ENCODE measurements at regions not wholly inside any gene's neighbourhood (a gene's known extent, or its start where the extent isn't known, plus 50 kb on each side); places are given as distances from the start of the nearest gene placed in this dataset.

DNA sequence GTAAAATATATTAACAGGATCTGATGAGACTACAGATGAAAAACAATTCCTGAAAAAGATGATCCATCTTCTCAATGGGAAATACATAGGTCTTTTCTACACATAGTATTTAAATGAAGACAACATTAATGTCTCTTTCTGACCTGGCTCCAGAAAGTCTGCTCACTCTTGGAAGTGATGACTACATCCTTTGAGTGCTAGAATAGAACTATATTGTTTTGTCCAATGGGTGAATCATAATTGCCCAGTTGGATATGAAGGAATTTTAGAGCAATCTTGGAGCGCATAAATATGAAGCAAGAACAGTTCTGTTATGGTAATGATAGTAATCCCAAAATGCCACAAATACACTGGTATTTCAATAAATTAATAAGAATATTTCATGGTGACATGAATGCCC lies 322.1 kb downstream of the DEPDC1B start:
- no peaks in the 10 kb centered on the region for H3K9me3 ChIP-seq (ENCODE audit: control insufficient read depth in 2 of 2, low read length in 2 of 2)
- no peak overlapping the region for H3K9ac ChIP-seq (ENCODE audit: low read length in 2 of 2)
- H3K4me3 ChIP-seq (ENCODE audit: low read length in 2 of 2), result no peak overlapping the region
- peaks cover 3% of the 10 kb centered on the region for H3K4me1 ChIP-seq (ENCODE audit: control insufficient read depth, insufficient read depth, low read length)
- H3K36me3 ChIP-seq (ENCODE audit: control insufficient read depth in 2 of 2, insufficient read depth in 2 of 2, low read length in 2 of 2), result no peaks in the 10 kb centered on the region
- no peaks in the 10 kb centered on the region for H3K27me3 ChIP-seq (ENCODE audit: control insufficient read depth in 1 of 2, insufficient read depth in 2 of 2, low read length in 2 of 2)
- no peak overlapping the region for H3K27ac ChIP-seq (ENCODE audit: low read length)

DNA sequence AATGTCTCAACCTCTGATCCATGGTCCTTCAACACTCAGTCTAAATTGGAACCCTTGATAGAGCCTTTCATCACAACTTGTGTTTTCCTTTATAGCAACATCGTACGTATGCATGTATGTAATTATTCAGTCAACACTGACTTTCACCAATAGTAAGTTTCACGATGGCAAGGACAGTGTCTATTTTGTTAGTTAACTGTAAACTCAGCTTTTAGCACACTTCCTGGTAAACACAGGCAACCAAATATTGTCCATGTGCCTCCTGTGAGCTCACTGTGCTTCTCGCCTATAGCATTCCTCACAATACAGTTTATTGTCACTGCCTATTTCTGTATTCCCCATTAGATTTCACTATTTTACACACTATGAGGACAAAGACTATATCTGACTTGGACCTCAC lies 323.1 kb downstream of the DEPDC1B start:
- Histone ChIP-seq H3K9ac (ENCODE audit: low read length in 2 of 2) (no peak overlapping the region), H3K4me1 (ENCODE audit: control insufficient read depth, insufficient read depth, low read length) (no peaks in the 10 kb centered on the region), H3K27ac (ENCODE audit: low read length) (no peak overlapping the region), H3K4me3 (ENCODE audit: low read length in 2 of 2) (no peak overlapping the region), H3K9me3 (ENCODE audit: control insufficient read depth in 2 of 2, low read length in 2 of 2) (no peaks in the 10 kb centered on the region), H3K36me3 (ENCODE audit: control insufficient read depth in 2 of 2, insufficient read depth in 2 of 2, low read length in 2 of 2) (no peaks in the 10 kb centered on the region), H3K27me3 (ENCODE audit: control insufficient read depth in 1 of 2, insufficient read depth in 2 of 2, low read length in 2 of 2) (no peaks in the 10 kb centered on the region)

DNA sequence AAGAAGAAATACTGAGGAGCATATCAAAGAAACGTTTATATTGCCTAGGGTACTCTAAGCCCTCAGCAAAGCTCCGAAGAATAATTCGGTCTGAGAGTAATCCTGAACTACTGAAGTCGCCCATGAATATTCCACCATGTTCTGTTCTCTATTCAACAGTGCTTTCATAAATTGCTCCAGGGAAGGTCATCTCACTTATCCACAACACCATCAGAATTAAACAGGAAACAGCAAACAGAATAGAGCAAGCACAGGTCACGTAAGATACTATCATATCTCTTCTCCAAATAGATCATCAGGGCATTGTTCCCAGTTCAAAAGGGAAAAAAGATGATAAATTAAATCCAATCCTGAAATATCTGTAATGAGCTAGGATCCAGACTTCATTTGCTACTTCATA lies 325.6 kb downstream of the DEPDC1B start:
- Histone ChIP-seq H3K9ac (ENCODE audit: low read length in 2 of 2) (no peak overlapping the region), H3K4me3 (ENCODE audit: low read length in 2 of 2) (no peak overlapping the region)

DNA sequence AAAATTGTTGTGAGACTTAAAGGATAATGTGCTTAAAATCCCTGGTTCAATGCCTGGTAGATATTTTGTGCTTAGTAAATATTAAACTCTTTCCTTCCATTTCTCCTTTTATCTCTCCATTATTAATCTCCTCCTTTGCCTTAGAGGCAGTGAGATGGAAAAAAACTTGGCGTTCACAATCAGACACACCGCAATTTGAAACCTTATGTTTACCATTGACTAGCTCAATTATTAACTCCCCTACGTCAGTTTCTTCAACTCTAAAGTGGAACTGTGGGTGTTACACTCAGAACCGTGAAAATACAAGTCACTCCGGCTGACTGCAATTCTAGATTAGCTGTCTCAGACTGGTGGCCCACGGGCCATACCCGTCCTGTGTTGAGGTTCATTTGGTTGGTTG lies 327.2 kb downstream of the DEPDC1B start:
- H3K36me3 ChIP-seq (ENCODE audit: control insufficient read depth in 2 of 2, insufficient read depth in 2 of 2, low read length in 2 of 2), result no peaks in the 10 kb centered on the region
- H3K9ac ChIP-seq (ENCODE audit: low read length in 2 of 2), result no peak overlapping the region
- no peaks in the 10 kb centered on the region for H3K9me3 ChIP-seq (ENCODE audit: control insufficient read depth in 2 of 2, low read length in 2 of 2)
- H3K4me1 ChIP-seq (ENCODE audit: control insufficient read depth, insufficient read depth, low read length), result no peaks in the 10 kb centered on the region
- no peaks in the 10 kb centered on the region for H3K27me3 ChIP-seq (ENCODE audit: control insufficient read depth in 1 of 2, insufficient read depth in 2 of 2, low read length in 2 of 2)
- no peak overlapping the region for H3K4me3 ChIP-seq (ENCODE audit: low read length in 2 of 2)
- no peak overlapping the region for H3K27ac ChIP-seq (ENCODE audit: low read length)

More for the DNA sequence above, 325.6 kb downstream of the DEPDC1B start:
- Histone ChIP-seq H3K9me3 (ENCODE audit: control insufficient read depth in 2 of 2, low read length in 2 of 2) (no peaks in the 10 kb centered on the region), H3K36me3 (ENCODE audit: control insufficient read depth in 2 of 2, insufficient read depth in 2 of 2, low read length in 2 of 2) (no peaks in the 10 kb centered on the region), H3K27me3 (ENCODE audit: control insufficient read depth in 1 of 2, insufficient read depth in 2 of 2, low read length in 2 of 2) (no peaks in the 10 kb centered on the region), H3K4me1 (ENCODE audit: control insufficient read depth, insufficient read depth, low read length) (no peaks in the 10 kb centered on the region), H3K27ac (ENCODE audit: low read length) (no peak overlapping the region)

DNA sequence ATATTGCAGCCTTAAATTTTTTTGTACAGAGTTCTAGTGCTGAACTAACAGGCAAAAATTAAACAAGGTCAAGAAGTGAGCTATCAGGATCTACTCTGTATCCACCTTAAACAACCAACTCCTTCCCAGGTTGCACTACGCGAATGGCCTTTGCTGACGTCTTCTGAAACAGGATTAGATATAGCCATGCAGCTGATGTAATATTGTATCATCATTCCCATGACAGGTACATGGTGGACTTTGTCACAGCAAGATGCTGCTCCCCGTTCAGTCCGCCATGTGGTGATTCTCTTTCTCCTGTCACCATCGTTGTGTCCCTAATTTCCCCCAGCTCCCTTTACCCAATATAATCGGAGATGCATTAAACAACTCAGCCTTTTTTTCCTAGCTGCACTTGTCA lies 328.9 kb downstream of the DEPDC1B start:
- no peak overlapping the region for H3K9ac ChIP-seq (ENCODE audit: low read length in 2 of 2)
- no peaks in the 10 kb centered on the region for H3K27me3 ChIP-seq (ENCODE audit: control insufficient read depth in 1 of 2, insufficient read depth in 2 of 2, low read length in 2 of 2)
- H3K27ac ChIP-seq (ENCODE audit: low read length), result no peak overlapping the region
- no peaks in the 10 kb centered on the region for H3K4me1 ChIP-seq (ENCODE audit: control insufficient read depth, insufficient read depth, low read length)
- H3K4me3 ChIP-seq (ENCODE audit: low read length in 2 of 2), result no peak overlapping the region
- no peaks in the 10 kb centered on the region for H3K9me3 ChIP-seq (ENCODE audit: control insufficient read depth in 2 of 2, low read length in 2 of 2)
- no peaks in the 10 kb centered on the region for H3K36me3 ChIP-seq (ENCODE audit: control insufficient read depth in 2 of 2, insufficient read depth in 2 of 2, low read length in 2 of 2)

DNA sequence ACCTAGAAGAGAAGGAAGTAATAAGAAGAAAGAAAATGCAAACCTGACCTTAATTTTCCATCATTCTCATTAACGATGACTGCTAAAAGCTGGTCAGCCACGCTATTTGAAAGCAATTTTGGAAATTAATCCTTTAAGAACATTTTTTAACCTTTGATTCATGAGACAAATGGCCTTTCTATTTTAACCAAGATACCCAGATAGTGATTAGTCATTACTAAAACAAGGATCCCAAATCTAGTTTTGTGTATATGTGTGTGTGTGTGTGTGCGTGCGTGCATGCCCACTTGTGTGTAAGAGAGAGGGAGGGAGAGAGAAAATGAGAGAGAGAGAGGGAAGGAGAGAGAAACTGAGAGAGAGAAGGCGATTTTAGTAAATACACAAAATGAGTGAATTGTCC lies 329.5 kb downstream of the DEPDC1B start:
- H3K27ac ChIP-seq (ENCODE audit: low read length), result no peak overlapping the region
- H3K9ac ChIP-seq (ENCODE audit: low read length in 2 of 2), result no peak overlapping the region
- H3K4me1 ChIP-seq (ENCODE audit: control insufficient read depth, insufficient read depth, low read length), result no peaks in the 10 kb centered on the region
- no peaks in the 10 kb centered on the region for H3K27me3 ChIP-seq (ENCODE audit: control insufficient read depth in 1 of 2, insufficient read depth in 2 of 2, low read length in 2 of 2)
- no peaks in the 10 kb centered on the region for H3K36me3 ChIP-seq (ENCODE audit: control insufficient read depth in 2 of 2, insufficient read depth in 2 of 2, low read length in 2 of 2)
- H3K9me3 ChIP-seq (ENCODE audit: control insufficient read depth in 2 of 2, low read length in 2 of 2), result no peaks in the 10 kb centered on the region
- no peak overlapping the region for H3K4me3 ChIP-seq (ENCODE audit: low read length in 2 of 2)

DNA sequence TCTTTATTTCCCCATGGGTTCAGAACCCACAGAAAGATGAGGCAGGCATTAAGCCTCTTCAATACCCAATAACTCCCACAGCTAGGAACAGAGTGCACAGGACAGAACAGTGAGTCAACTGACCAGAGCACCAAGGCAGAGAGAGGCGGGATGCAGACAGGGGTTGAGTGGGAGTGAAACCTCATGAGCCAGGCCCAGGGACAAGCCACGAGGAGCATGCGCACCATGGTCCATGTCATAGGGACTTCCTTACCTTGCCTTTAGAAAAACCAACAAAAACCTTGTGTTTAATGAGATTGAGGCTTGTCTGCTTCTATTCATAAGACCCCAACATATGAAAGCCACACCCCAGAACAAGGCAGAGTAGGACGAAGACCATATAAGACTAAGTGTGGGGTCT lies 330.6 kb downstream of the DEPDC1B start:
- Histone ChIP-seq H3K27ac (ENCODE audit: low read length) (no peak overlapping the region), H3K9ac (ENCODE audit: low read length in 2 of 2) (no peak overlapping the region), H3K27me3 (ENCODE audit: control insufficient read depth in 1 of 2, insufficient read depth in 2 of 2, low read length in 2 of 2) (no peaks in the 10 kb centered on the region), H3K4me3 (ENCODE audit: low read length in 2 of 2) (no peak overlapping the region), H3K36me3 (ENCODE audit: control insufficient read depth in 2 of 2, insufficient read depth in 2 of 2, low read length in 2 of 2) (no peaks in the 10 kb centered on the region), H3K9me3 (ENCODE audit: control insufficient read depth in 2 of 2, low read length in 2 of 2) (no peaks in the 10 kb centered on the region), H3K4me1 (ENCODE audit: control insufficient read depth, insufficient read depth, low read length) (no peaks in the 10 kb centered on the region)

DNA sequence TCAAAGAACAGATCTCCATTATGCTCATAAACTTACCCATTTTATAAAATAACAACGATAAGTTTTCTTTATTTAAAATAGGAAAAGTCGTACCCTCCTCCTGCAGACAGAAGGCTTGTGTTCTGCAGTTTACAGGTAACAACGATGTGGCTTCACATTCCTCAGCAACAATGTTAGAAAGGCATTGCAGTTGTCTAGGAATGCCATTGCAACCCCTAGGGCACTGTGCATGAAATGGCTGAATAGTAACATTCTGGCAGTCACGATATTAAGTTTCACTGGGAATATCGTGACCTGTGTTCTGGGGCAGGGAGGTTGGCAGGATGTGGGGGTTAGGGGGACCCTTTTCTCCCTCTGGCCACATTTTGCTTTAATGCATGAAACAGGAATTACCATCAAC lies 331.9 kb downstream of the DEPDC1B start:
- Histone ChIP-seq H3K36me3 (ENCODE audit: control insufficient read depth in 2 of 2, insufficient read depth in 2 of 2, low read length in 2 of 2) (no peaks in the 10 kb centered on the region), H3K9ac (ENCODE audit: low read length in 2 of 2) (no peak overlapping the region), H3K9me3 (ENCODE audit: control insufficient read depth in 2 of 2, low read length in 2 of 2) (no peaks in the 10 kb centered on the region), H3K4me1 (ENCODE audit: control insufficient read depth, insufficient read depth, low read length) (no peaks in the 10 kb centered on the region), H3K27me3 (ENCODE audit: control insufficient read depth in 1 of 2, insufficient read depth in 2 of 2, low read length in 2 of 2) (no peaks in the 10 kb centered on the region), H3K27ac (ENCODE audit: low read length) (no peak overlapping the region), H3K4me3 (ENCODE audit: low read length in 2 of 2) (no peak overlapping the region)

DNA sequence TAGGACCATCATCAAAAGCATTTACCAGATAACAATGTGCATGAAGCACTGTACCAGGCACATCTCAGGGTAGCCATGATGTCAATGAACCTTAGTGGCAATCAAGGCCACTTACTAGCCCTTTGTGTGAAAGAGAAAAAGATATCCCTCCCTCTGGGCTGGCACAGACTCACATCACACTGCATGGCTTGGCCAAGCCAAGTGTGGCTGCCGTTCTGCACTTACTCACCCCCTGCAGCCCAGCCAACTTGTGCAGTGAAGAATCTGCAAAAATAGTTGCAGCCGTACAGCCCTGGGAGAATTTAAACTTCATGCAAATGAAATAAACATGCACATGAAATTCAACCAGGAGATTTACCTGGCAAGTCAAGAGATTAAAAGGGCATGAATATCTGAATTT lies 333.5 kb downstream of the DEPDC1B start:
- H3K9ac ChIP-seq (ENCODE audit: low read length in 2 of 2), result no peak overlapping the region
- no peaks in the 10 kb centered on the region for H3K36me3 ChIP-seq (ENCODE audit: control insufficient read depth in 2 of 2, insufficient read depth in 2 of 2, low read length in 2 of 2)
- no peaks in the 10 kb centered on the region for H3K9me3 ChIP-seq (ENCODE audit: control insufficient read depth in 2 of 2, low read length in 2 of 2)
- no peak overlapping the region for H3K27ac ChIP-seq (ENCODE audit: low read length)
- no peaks in the 10 kb centered on the region for H3K27me3 ChIP-seq (ENCODE audit: control insufficient read depth in 1 of 2, insufficient read depth in 2 of 2, low read length in 2 of 2)
- no peak overlapping the region for H3K4me3 ChIP-seq (ENCODE audit: low read length in 2 of 2)
- H3K4me1 ChIP-seq (ENCODE audit: control insufficient read depth, insufficient read depth, low read length), result no peaks in the 10 kb centered on the region

DNA sequence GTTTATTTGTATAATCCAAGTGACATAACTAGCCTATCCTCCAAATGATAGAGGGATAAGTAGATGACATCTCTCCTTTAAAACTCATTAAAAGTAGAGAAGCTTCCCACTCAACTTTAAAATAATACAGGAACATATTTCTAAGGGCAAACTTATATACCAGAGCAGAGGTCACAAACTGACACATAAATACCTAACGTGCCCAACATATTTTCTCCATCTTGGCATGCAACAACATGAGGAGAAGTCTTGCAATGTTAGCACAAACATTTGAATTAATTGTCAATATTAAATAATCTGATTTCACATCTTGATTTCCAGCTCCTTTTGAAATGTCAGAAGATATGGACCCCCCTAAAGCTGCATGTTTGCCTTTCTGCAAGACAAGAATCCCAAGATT lies 335.0 kb downstream of the DEPDC1B start:
- Histone ChIP-seq H3K36me3 (ENCODE audit: control insufficient read depth in 2 of 2, insufficient read depth in 2 of 2, low read length in 2 of 2) (no peaks in the 10 kb centered on the region), H3K9ac (ENCODE audit: low read length in 2 of 2) (no peak overlapping the region), H3K27ac (ENCODE audit: low read length) (no peak overlapping the region), H3K9me3 (ENCODE audit: control insufficient read depth in 2 of 2, low read length in 2 of 2) (no peaks in the 10 kb centered on the region), H3K4me1 (ENCODE audit: control insufficient read depth, insufficient read depth, low read length) (no peaks in the 10 kb centered on the region), H3K4me3 (ENCODE audit: low read length in 2 of 2) (no peak overlapping the region), H3K27me3 (ENCODE audit: control insufficient read depth in 1 of 2, insufficient read depth in 2 of 2, low read length in 2 of 2) (no peaks in the 10 kb centered on the region)

DNA sequence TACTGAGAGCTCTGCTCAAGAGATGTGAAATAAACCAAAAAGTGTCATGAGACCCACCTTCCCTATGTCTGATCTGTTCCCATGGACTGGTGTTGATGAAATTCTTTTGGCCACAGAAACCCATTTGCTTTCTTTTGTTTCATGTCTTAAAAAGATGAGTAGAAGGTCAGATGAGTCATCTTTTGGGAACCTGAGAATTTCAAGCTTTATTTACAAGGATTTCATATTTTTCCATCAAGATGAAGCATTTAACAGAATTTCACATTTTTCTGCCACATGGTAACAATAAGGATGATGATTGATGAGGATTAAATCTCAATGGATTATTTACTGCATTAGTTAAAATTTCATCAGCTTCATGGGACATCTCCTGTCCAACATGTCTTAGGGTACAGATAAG lies 337.8 kb downstream of the DEPDC1B start:
- Histone ChIP-seq H3K9ac (ENCODE audit: low read length in 2 of 2) (no peak overlapping the region), H3K4me3 (ENCODE audit: low read length in 2 of 2) (no peak overlapping the region), H3K9me3 (ENCODE audit: control insufficient read depth in 2 of 2, low read length in 2 of 2) (no peaks in the 10 kb centered on the region), H3K27ac (ENCODE audit: low read length) (no peak overlapping the region), H3K4me1 (ENCODE audit: control insufficient read depth, insufficient read depth, low read length) (peaks cover under 1% of the 10 kb centered on the region), H3K36me3 (ENCODE audit: control insufficient read depth in 2 of 2, insufficient read depth in 2 of 2, low read length in 2 of 2) (no peaks in the 10 kb centered on the region), H3K27me3 (ENCODE audit: control insufficient read depth in 1 of 2, insufficient read depth in 2 of 2, low read length in 2 of 2) (no peaks in the 10 kb centered on the region)

DNA sequence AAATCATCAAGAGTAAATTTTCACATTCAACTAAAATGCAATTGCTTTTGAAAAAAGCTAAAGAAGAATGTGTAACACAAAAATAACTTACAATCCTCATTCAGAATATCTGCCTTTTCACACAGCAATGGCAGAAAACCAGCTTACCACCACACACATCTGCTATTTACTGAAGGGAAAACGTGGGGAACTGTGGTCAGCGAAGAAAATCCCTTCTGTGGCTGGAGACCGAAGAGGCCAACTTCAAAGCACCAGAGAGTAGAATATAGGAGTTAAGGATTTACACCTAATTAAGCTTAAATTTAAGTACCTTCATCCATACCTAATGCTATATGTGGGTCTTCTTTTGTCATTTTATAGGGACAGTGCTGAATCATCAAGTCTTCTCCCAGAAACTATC lies 339.6 kb downstream of the DEPDC1B start:
- Histone ChIP-seq H3K36me3 (ENCODE audit: control insufficient read depth in 2 of 2, insufficient read depth in 2 of 2, low read length in 2 of 2) (no peaks in the 10 kb centered on the region), H3K4me3 (ENCODE audit: low read length in 2 of 2) (no peak overlapping the region), H3K4me1 (ENCODE audit: control insufficient read depth, insufficient read depth, low read length) (peaks cover 6% of the 10 kb centered on the region), H3K9me3 (ENCODE audit: control insufficient read depth in 2 of 2, low read length in 2 of 2) (no peaks in the 10 kb centered on the region), H3K27ac (ENCODE audit: low read length) (no peak overlapping the region), H3K9ac (ENCODE audit: low read length in 2 of 2) (no peak overlapping the region), H3K27me3 (ENCODE audit: control insufficient read depth in 1 of 2, insufficient read depth in 2 of 2, low read length in 2 of 2) (no peaks in the 10 kb centered on the region)
